Lung (tissue), 11 donors: ENCODE measurements at regions not wholly inside any gene's neighbourhood (a gene's known extent, or its start where the extent isn't known, plus 50 kb on each side); places are given as distances from the start of the nearest gene placed in this dataset.

Experiments used
- ATAC-seq: fragments of 200-7000 bp; cut with Tn5 transposase; one replicate; pipeline ENCODE4 v1.9.1; 2020; ENCODE audit warnings: moderate number of reproducible peaks; ENCODE audit not compliant: insufficient read depth, low FRiP score
- DNase-seq, 3 donors: peaks; one replicate each; pipeline ENCODE4 v3.0.0-alpha.2; 2013 to 2017
- H3K27ac ChIP-seq, 2 donors: one replicate each; pipeline ENCODE4 v1.5.1; 2013; ENCODE audit warnings: mild to moderate bottlenecking in 2 of 2, moderate library complexity in 2 of 2, control low read depth in 1 of 2, inconsistent platforms in 1 of 2, low read depth in 1 of 2, low read length in 1 of 2
- H3K27me3 ChIP-seq, 3 donors: one replicate each; pipeline ENCODE4 v1.5.1; 2013; ENCODE audit warnings: low read length in 2 of 3; ENCODE audit not compliant: control insufficient read depth in 3 of 3, insufficient read depth in 3 of 3
- H3K36me3 ChIP-seq, 4 donors: one replicate each; pipeline ENCODE4 v1.5.1; 2013; ENCODE audit warnings: low read length in 4 of 4, mild to moderate bottlenecking in 1 of 4, moderate library complexity in 1 of 4; ENCODE audit not compliant: control insufficient read depth in 4 of 4, insufficient read depth in 4 of 4
- H3K4me1 ChIP-seq, 5 donors: one replicate each; pipeline ENCODE4 v1.5.1; 2013; ENCODE audit warnings: low read length in 5 of 5, mild to moderate bottlenecking in 2 of 5, moderate library complexity in 1 of 5; ENCODE audit not compliant: control insufficient read depth in 5 of 5, insufficient read depth in 5 of 5
- H3K4me3 ChIP-seq: one replicate; pipeline ENCODE4 v1.5.1; 2013; ENCODE audit warnings: mild to moderate bottlenecking, control low read depth, moderate library complexity
- H3K9ac ChIP-seq, 2 donors: one replicate each; pipeline ENCODE4 v1.5.1; 2013; ENCODE audit warnings: low read length in 2 of 2, control low read depth in 1 of 2; ENCODE audit not compliant: insufficient read depth in 1 of 2
- H3K9me3 ChIP-seq, 4 donors: one replicate each; pipeline ENCODE4 v1.5.1; 2013; ENCODE audit warnings: low read length in 3 of 4, mild to moderate bottlenecking in 1 of 4, moderate library complexity in 1 of 4; ENCODE audit not compliant: control insufficient read depth in 4 of 4, insufficient read depth in 3 of 4
- CTCF ChIP-seq: IDR thresholded peaks from 2 replicates; pipeline ENCODE4 v1.5.1; 2012; ENCODE audit warnings: mild to moderate bottlenecking; ENCODE audit errors: control extremely low read depth, extremely low read depth
- WGBS, 2 donors: extraction: QIAGEN DNeasy Blood & Tissue Kit; methylation state at CpG; one replicate each; pipeline ENCODE4 v1.1.7; 2013; 5-methylcytosine and 5-hydroxymethylcytosine counted together
- donor health status: control.
- donor health status: control.
- donor health status: Bipolar disorder and iron deficiency.
- donor health status: healthy.
- donor health status: DM: yes; HTN: yes; CAD: no.

- Histone ChIP-seq H3K4me1 (no peaks in the 10 kb centered on the region), H3K27me3 (no peaks in the 10 kb centered on the region), H3K9ac (no peak overlapping the region), H3K4me3 (no peak overlapping the region), H3K27ac (no peak overlapping the region), H3K9me3 (no peaks in the 10 kb centered on the region), H3K36me3 (no peaks in the 10 kb centered on the region)
- ATAC-seq (no peak), DNase-seq (no peak)
- 54 to 57% methylated on average over 4 of the region's 4 CpGs for WGBS, 2 donors
- no peak for TF ChIP-seq CTCF
Observed at GRCh38 chr2:208827549-208828221, 421.1 kb downstream of the PTH2R start.

- no peaks in the 10 kb centered on the region for H3K36me3 ChIP-seq
- no peak overlapping the region for H3K4me3 ChIP-seq
- DNase-seq (no peak), ATAC-seq (no peak)
- H3K9ac ChIP-seq = no peak overlapping the region
- TF ChIP-seq CTCF = no peak
- WGBS, 2 donors = 78 to 83% methylated on average over 3 of the region's 3 CpGs
- H3K27ac ChIP-seq = no peak overlapping the region
- H3K9me3 ChIP-seq = no peaks in the 10 kb centered on the region
- H3K27me3 ChIP-seq = no peaks in the 10 kb centered on the region
- H3K4me1 ChIP-seq = no peaks in the 10 kb centered on the region
Observed at GRCh38 chr2:208830203-208830602, 423.6 kb downstream of the PTH2R start.

GRCh38 chr2:208847651-208848050 lies 441.1 kb downstream of the PTH2R start:
- H3K4me3 ChIP-seq = no peak overlapping the region
- H3K9ac ChIP-seq = no peak overlapping the region
- WGBS, 2 donors = 81 to 86% methylated on average over 1 of the region's 1 CpG
- no peak overlapping the region for H3K27ac ChIP-seq
- DNase-seq (no peak), ATAC-seq (no peak)
- no peaks in the 10 kb centered on the region for H3K4me1 ChIP-seq
- H3K27me3 ChIP-seq = no peaks in the 10 kb centered on the region
- TF ChIP-seq CTCF = no peak
- peaks cover 0 to 6% (median 0%) of the 10 kb centered on the region in 4 donors for H3K9me3 ChIP-seq
- no peaks in the 10 kb centered on the region for H3K36me3 ChIP-seq

- peaks cover 0 to 6% (median 1%) of the 10 kb centered on the region in 4 donors for H3K9me3 ChIP-seq
- DNase-seq (no peak), ATAC-seq (no peak)
- no peak overlapping the region for H3K4me3 ChIP-seq
- no peak overlapping the region for H3K9ac ChIP-seq
- no peaks in the 10 kb centered on the region for H3K36me3 ChIP-seq
- no peaks in the 10 kb centered on the region for H3K27me3 ChIP-seq
- no peak overlapping the region for H3K27ac ChIP-seq
- TF ChIP-seq CTCF = no peak
- WGBS, 2 donors = 89 to 93% methylated on average over 6 of the region's 6 CpGs
- no peaks in the 10 kb centered on the region for H3K4me1 ChIP-seq
Observed at GRCh38 chr2:208854717-208855116, 448.1 kb downstream of the PTH2R start.
